ENCODE measurements at regions not wholly inside any gene's neighbourhood (a gene's known extent, or its start where the extent isn't known, plus 50 kb on each side); places are given as distances from the start of the nearest gene placed in this dataset.

DNA sequence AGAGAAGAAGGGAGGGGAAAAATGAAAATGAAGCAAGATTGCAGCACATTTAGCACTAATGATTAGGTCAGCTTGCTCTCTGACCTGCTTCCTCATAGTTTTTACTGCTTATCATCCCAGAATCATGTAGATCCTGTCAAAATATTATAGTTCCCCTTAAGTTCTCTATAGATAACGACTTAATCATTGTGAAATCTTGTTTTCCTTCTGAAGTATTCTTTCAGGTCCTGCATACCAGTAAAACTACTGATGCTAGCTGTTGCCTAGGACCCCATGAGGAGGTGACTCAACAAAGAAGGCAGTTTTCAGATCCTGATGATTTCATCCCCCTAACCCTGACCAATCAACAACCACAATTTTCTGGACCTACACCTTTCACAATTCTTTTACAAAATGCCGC lies 1131.7 kb downstream of the SLITRK5 start:
- TF ChIP-seq POLR2A (IDR thresholded peaks at IDR 0.05; ENCODE audit: low read length) (no peak), GATA1 (IDR thresholded peaks at IDR 0.05; ENCODE audit: low read depth, low read length) (no peak)

Measured in erythroblast (primary cell).